ENCODE measurements at regions not wholly inside any gene's neighbourhood (a gene's known extent, or its start where the extent isn't known, plus 50 kb on each side); places are given as distances from the start of the nearest gene placed in this dataset.
"Not testable (repeated sequence)": the region's sequence is repeated elsewhere in the genome, so short reads cannot be mapped to it uniquely, and the experiment has no call there.

GRCh38 chr7:136105191-136105590 lies 128.0 kb upstream of the MTPN start:
- Histone ChIP-seq H3K9me3 (ENCODE audit: insufficient read depth, low read depth, low read length) (no peaks in the 10 kb centered on the region; the same call in 1 of the 2 replicates), H3K4me1 (ENCODE audit: insufficient read depth, low read length) (no peaks in the 10 kb centered on the region)

DNA sequence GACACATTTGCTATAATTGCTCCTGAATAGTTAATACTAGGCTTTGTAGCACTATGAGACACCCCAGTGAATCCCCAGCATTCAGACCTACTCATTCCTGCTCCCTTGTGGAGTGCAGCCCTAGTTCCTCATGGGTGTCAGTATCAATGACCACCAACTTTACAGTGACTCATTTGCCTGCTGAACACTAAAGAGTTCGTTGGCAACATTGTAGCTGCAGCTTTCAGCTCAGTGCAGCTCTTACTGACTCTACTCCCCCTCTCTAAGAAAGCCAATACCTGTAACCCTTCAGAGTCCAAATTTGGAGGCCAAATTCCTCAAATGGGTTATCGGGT lies 127.1 kb upstream of the MTPN start:
- Histone ChIP-seq H3K9me3 (ENCODE audit: insufficient read depth, low read depth, low read length) (peaks cover 5% of the 10 kb centered on the region), H3K36me3 (ENCODE audit: insufficient read depth, low read depth, low read length) (no peaks in the 10 kb centered on the region), H3K4me3 (ENCODE audit: low read length) (no peak overlapping the region), H3K27ac (ENCODE audit: low read length) (no peak overlapping the region), H3K27me3 (ENCODE audit: insufficient read depth, low read length) (no peaks in the 10 kb centered on the region), H3K9ac (ENCODE audit: low read depth, low read length) (no peak overlapping the region), H3K4me1 (ENCODE audit: insufficient read depth, low read length) (no peaks in the 10 kb centered on the region)

More at GRCh38 chr7:136105191-136105590, 128.0 kb upstream of the MTPN start:
- H3K27ac ChIP-seq (ENCODE audit: low read length): no peak overlapping the region
- no peaks in the 10 kb centered on the region for H3K36me3 ChIP-seq (ENCODE audit: insufficient read depth, low read depth, low read length)
- no peaks in the 10 kb centered on the region for H3K27me3 ChIP-seq (ENCODE audit: insufficient read depth, low read length)
- no peak overlapping the region for H3K4me3 ChIP-seq (ENCODE audit: low read length)
- no peak overlapping the region for H3K9ac ChIP-seq (ENCODE audit: low read depth, low read length)

DNA sequence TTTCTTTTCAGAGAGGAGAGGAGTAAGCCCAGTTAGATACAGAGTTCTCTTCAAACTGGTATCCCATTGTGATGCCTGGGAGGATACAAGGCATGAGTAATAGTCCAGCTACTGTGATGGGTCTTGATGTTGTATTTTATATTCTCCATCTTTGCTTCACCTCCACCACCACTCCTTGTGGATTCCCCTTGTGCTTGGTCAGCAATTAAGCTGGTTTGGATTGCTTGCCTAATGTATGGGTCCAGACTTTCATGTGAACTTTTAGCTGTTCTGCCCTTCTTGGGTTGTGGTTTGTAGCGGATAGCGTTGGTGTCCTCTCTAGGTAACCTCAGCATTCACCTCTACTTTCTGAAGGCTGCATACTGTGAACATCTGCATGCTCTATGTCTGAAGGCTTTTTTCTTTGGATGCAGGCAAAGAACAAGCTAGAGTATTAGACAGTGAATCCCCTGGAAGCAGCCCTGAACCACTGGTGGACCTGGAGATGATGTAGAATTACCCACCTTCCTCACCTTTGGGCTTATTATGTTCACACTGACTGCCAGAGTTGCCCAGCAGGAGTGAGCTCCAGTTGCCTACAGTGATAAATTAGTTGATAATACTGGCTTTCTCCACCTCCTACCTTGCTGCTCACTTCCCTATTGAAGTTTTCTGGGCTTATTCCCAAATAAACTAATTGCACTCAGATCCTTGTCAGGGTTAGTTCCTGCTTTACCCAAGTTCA lies 126.5 kb upstream of the MTPN start:
- Histone ChIP-seq H3K4me1 (ENCODE audit: insufficient read depth, low read length) (no peaks in the 10 kb centered on the region), H3K4me3 (ENCODE audit: low read length) (no peak overlapping the region), H3K9ac (ENCODE audit: low read depth, low read length) (no peak overlapping the region), H3K36me3 (ENCODE audit: insufficient read depth, low read depth, low read length) (no peaks in the 10 kb centered on the region), H3K9me3 (ENCODE audit: insufficient read depth, low read depth, low read length) (peaks cover 5% of the 10 kb centered on the region), H3K27ac (ENCODE audit: low read length) (no peak overlapping the region), H3K27me3 (ENCODE audit: insufficient read depth, low read length) (no peaks in the 10 kb centered on the region)

DNA sequence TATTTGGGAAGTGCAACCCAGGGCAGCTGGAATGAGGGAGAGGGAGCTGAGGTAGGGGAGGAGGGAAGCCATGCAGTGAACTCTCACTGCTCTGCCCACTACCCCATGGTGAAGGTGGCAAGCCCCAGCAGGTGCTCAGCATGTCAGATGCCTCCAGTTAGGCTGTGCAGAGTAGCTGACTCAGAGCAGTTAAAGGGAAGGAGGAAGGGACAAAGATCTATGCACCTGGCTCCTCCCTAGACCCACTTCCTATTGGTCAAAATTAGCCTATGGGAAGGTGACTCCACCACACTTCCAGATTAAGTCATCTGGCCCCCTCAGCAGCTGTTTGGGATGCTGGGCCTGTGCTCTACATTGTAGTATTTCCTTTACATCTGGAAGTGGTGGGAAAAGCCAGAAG lies 125.7 kb upstream of the MTPN start:
- no peak overlapping the region for H3K27ac ChIP-seq (ENCODE audit: low read length)
- no peaks in the 10 kb centered on the region for H3K4me1 ChIP-seq (ENCODE audit: insufficient read depth, low read length)
- no peak overlapping the region for H3K4me3 ChIP-seq (ENCODE audit: low read length)
- no peaks in the 10 kb centered on the region for H3K27me3 ChIP-seq (ENCODE audit: insufficient read depth, low read length)
- H3K9ac ChIP-seq (ENCODE audit: low read depth, low read length): no peak overlapping the region
- no peaks in the 10 kb centered on the region for H3K36me3 ChIP-seq (ENCODE audit: insufficient read depth, low read depth, low read length)
- peaks cover 5% of the 10 kb centered on the region for H3K9me3 ChIP-seq (ENCODE audit: insufficient read depth, low read depth, low read length)

GRCh38 chr7:136092714-136093113 lies 115.6 kb upstream of the MTPN start:
- H3K4me1 ChIP-seq (ENCODE audit: insufficient read depth, low read length); H3K27ac ChIP-seq (ENCODE audit: low read length); H3K9me3 ChIP-seq (ENCODE audit: insufficient read depth, low read depth, low read length); H3K36me3 ChIP-seq (ENCODE audit: insufficient read depth, low read depth, low read length); H3K9ac ChIP-seq (ENCODE audit: low read depth, low read length); H3K4me3 ChIP-seq (ENCODE audit: low read length); H3K27me3 ChIP-seq (ENCODE audit: insufficient read depth, low read length): not testable (repeated sequence)

GRCh38 chr7:136087881-136088280 lies 110.7 kb upstream of the MTPN start:
- Histone ChIP-seq H3K27ac (ENCODE audit: low read length) (no peak overlapping the region), H3K9me3 (ENCODE audit: insufficient read depth, low read depth, low read length) (no peaks in the 10 kb centered on the region), H3K9ac (ENCODE audit: low read depth, low read length) (no peak overlapping the region), H3K36me3 (ENCODE audit: insufficient read depth, low read depth, low read length) (no peaks in the 10 kb centered on the region), H3K4me3 (ENCODE audit: low read length) (no peak overlapping the region), H3K27me3 (ENCODE audit: insufficient read depth, low read length) (no peaks in the 10 kb centered on the region), H3K4me1 (ENCODE audit: insufficient read depth, low read length) (no peaks in the 10 kb centered on the region; the same call in 1 of the 2 replicates)

DNA sequence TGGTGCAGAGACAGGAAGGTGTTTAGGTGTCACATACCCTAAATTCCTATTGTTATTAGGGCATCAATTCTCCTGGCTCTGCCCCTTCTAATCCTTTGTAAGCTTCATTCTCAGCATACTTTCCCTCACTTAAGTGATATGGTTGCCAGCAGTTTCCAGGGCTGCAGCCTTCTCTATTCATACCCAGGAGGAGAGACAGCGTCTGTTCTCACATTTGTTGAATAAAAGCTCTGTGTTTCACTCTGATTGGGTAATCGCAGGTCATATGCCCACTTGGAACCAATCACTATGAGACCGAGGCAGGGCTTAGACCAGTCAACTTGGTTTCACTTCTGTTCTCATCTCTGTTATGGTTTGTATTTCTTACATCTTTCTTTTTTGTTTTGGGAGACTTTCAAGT lies 109.6 kb upstream of the MTPN start:
- H3K4me3 ChIP-seq (ENCODE audit: low read length): 0 out of 2 replicates have a peak overlapping the region, but pooled peaks have one; percentile 28

DNA sequence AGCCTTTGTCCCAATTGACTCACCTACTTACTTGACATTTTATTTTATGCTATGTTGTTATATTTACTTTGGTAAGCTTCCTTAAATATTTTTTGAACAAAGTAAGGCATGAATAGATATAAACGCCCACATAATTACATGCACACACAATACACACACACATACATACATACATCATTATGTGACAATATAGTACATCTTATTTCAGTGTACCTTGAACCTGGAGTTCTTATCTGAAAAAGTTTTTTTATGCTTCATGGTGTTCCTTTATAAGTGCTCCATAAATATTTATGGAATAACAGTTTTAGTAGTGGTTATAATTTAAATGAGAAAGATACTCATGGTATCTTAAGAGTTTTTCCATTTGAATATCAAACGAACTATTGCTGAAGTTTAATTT lies 102.8 kb upstream of the MTPN start:
- Histone ChIP-seq H3K27me3 (ENCODE audit: insufficient read depth, low read length) (no peaks in the 10 kb centered on the region), H3K36me3 (ENCODE audit: insufficient read depth, low read depth, low read length) (no peaks in the 10 kb centered on the region), H3K27ac (ENCODE audit: low read length) (no peak overlapping the region), H3K9me3 (ENCODE audit: insufficient read depth, low read depth, low read length) (no peaks in the 10 kb centered on the region), H3K9ac (ENCODE audit: low read depth, low read length) (no peak overlapping the region), H3K4me1 (ENCODE audit: insufficient read depth, low read length) (no peaks in the 10 kb centered on the region), H3K4me3 (ENCODE audit: low read length) (no peak overlapping the region)

More for the DNA sequence above, 109.6 kb upstream of the MTPN start:
- H3K4me1 ChIP-seq (ENCODE audit: insufficient read depth, low read length): no peaks in the 10 kb centered on the region; the same call in 1 of the 2 replicates
- H3K36me3 ChIP-seq (ENCODE audit: insufficient read depth, low read depth, low read length): no peaks in the 10 kb centered on the region
- no peak overlapping the region for H3K9ac ChIP-seq (ENCODE audit: low read depth, low read length)
- H3K27ac ChIP-seq (ENCODE audit: low read length): no peak overlapping the region
- H3K9me3 ChIP-seq (ENCODE audit: insufficient read depth, low read depth, low read length): no peaks in the 10 kb centered on the region
- H3K27me3 ChIP-seq (ENCODE audit: insufficient read depth, low read length): no peaks in the 10 kb centered on the region

GRCh38 chr7:136079478-136079892 lies 102.3 kb upstream of the MTPN start:
- Histone ChIP-seq H3K4me1 (ENCODE audit: insufficient read depth, low read length) (no peaks in the 10 kb centered on the region), H3K9me3 (ENCODE audit: insufficient read depth, low read depth, low read length) (no peaks in the 10 kb centered on the region), H3K36me3 (ENCODE audit: insufficient read depth, low read depth, low read length) (no peaks in the 10 kb centered on the region), H3K27ac (ENCODE audit: low read length) (no peak overlapping the region), H3K27me3 (ENCODE audit: insufficient read depth, low read length) (no peaks in the 10 kb centered on the region), H3K9ac (ENCODE audit: low read depth, low read length) (no peak overlapping the region), H3K4me3 (ENCODE audit: low read length) (no peak overlapping the region)

DNA sequence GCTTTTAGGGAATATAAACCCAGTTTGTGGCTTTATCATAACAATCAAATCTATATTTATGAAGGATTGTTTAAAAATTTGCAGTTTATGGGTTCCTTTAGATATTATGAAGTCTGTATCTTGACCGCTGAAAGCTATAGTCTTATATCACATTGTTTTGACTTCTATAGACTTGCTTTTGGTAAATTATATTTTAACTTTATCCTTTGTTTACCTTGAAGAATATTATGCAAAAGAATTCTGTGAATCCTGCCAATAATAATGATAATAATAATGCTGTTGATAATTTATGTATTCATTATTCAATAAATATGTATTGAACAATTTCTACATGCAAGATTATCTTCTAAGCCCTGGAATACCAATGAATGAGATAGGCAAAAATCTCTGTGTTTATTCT lies 101.9 kb upstream of the MTPN start:
- Histone ChIP-seq H3K4me3 (ENCODE audit: low read length) (no peak overlapping the region), H3K9me3 (ENCODE audit: insufficient read depth, low read depth, low read length) (no peaks in the 10 kb centered on the region), H3K27ac (ENCODE audit: low read length) (no peak overlapping the region), H3K9ac (ENCODE audit: low read depth, low read length) (no peak overlapping the region), H3K36me3 (ENCODE audit: insufficient read depth, low read depth, low read length) (no peaks in the 10 kb centered on the region), H3K27me3 (ENCODE audit: insufficient read depth, low read length) (no peaks in the 10 kb centered on the region), H3K4me1 (ENCODE audit: insufficient read depth, low read length) (no peaks in the 10 kb centered on the region)

DNA sequence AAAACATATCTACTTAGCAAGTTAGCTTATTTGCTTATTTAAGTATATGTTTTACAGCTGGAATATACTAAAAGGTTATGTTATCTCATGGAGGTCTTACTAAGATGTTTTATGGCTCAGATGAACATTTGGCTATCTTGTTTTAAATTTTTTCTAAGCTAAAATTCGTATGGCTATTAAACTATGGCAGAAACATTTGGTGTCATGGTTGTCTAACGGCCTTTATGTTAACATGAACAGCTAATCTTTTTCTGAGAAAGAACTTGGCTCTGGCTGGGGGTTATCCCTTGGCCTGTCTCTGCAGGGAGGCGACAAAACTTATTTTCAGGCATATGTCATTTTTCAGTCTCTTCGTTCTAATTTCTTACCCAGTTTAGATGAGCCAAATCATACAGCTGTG lies 101.5 kb upstream of the MTPN start:
- no peak overlapping the region for H3K4me3 ChIP-seq (ENCODE audit: low read length)
- no peaks in the 10 kb centered on the region for H3K4me1 ChIP-seq (ENCODE audit: insufficient read depth, low read length)
- no peak overlapping the region for H3K9ac ChIP-seq (ENCODE audit: low read depth, low read length)
- H3K27ac ChIP-seq (ENCODE audit: low read length): no peak overlapping the region
- H3K27me3 ChIP-seq (ENCODE audit: insufficient read depth, low read length): no peaks in the 10 kb centered on the region
- no peaks in the 10 kb centered on the region for H3K36me3 ChIP-seq (ENCODE audit: insufficient read depth, low read depth, low read length)
- H3K9me3 ChIP-seq (ENCODE audit: insufficient read depth, low read depth, low read length): no peaks in the 10 kb centered on the region

- H3K36me3 ChIP-seq (ENCODE audit: insufficient read depth, low read depth, low read length): no peaks in the 10 kb centered on the region
- no peaks in the 10 kb centered on the region for H3K27me3 ChIP-seq (ENCODE audit: insufficient read depth, low read length)
- H3K9me3 ChIP-seq (ENCODE audit: insufficient read depth, low read depth, low read length): no peaks in the 10 kb centered on the region
- H3K4me1 ChIP-seq (ENCODE audit: insufficient read depth, low read length): no peaks in the 10 kb centered on the region
- H3K27ac ChIP-seq (ENCODE audit: low read length): no peak overlapping the region
- H3K9ac ChIP-seq (ENCODE audit: low read depth, low read length): no peak overlapping the region
- no peak overlapping the region for H3K4me3 ChIP-seq (ENCODE audit: low read length)
These were observed 99.8 kb upstream of the MTPN start for GRCh38 chr7:136076954-136077353.

Data from iPS-20b (cell line).